HCT116 (cell line): ENCODE measurements at regions not wholly inside any gene's neighbourhood (a gene's known extent, or its start where the extent isn't known, plus 50 kb on each side); places are given as distances from the start of the nearest gene placed in this dataset.

Experiments used
- ATAC-seq: fragments of 200-7000 bp; cut with Tn5 transposase; 2 replicates; pipeline ENCODE4 v1.9.1; 2020; ENCODE audit warnings: mild to moderate bottlenecking, moderate library complexity
- BruUV-seq: library from RNA; stranded (reverse); fragments of 400-500 nt; replicated peaks from 2 replicates; lab custom pipeline; 2021; lab: Mats Ljungman, UMichigan
- CTCF ChIA-PET: fragments of 300-600 bp; sonication (Branson Sonifier 250); formaldehyde crosslinking; loops from one replicate; lab custom pipeline; 2021; ENCODE audit warnings: antibody characterized with exemption; lab: Charles Lee
- POLR2A ChIA-PET: fragments of 300-600, 350-600 bp; sonication (Branson Sonifier 250); formaldehyde crosslinking; loops from one replicate; lab custom pipeline; 2021; ENCODE audit warnings: antibody characterized with exemption; lab: Charles Lee
- RAD21 ChIA-PET, 2 experiments: fragments of 300-600 bp; sonication (Branson Sonifier 250); formaldehyde crosslinking; loops; one replicate each; lab custom pipeline; 2023; ENCODE audit warnings: low total read pairs in 2 of 2; ENCODE audit not compliant: uncharacterized antibody in 2 of 2, unreplicated experiment in 2 of 2, low non-redundant PET in 1 of 2; lab: Charles Lee
- DNase-seq: peaks from one replicate; pipeline ENCODE4 v3.0.0-alpha.2; 2010; ENCODE audit warnings: low read depth, low spot score
- H2AFZ ChIP-seq: fragments of 200-600 bp; shearing (Covaris generic), sonication (generic); 2 replicates; pipeline ENCODE4 v1.6.1; 2017; ENCODE audit warnings: low read depth, mixed run types, mixed read lengths, antibody characterized with exemption, low read length; ENCODE audit not compliant: poor library complexity, severe bottlenecking
- H3K27ac ChIP-seq: 2 replicates; pipeline ENCODE4 v1.5.1; 2012; ENCODE audit warnings: low read depth, low read length
- H3K27me3 ChIP-seq: fragments of 200-600 bp; sonication (generic); 2 replicates; pipeline ENCODE4 v1.6.1; 2016; ENCODE audit warnings: mixed run types, low read length, mixed read lengths; ENCODE audit not compliant: insufficient read depth
- H3K36me3 ChIP-seq, 2 experiments: fragments of 200-500 bp in 1 of 2; fragments of 200-600 bp in 1 of 2; sonication (Bioruptor generic) in 1 of 2; sonication (generic) in 1 of 2; 2 replicates each; pipeline versions ENCODE4 v1.5.1 to v1.6.1; 2014 to 2016; ENCODE audit warnings: low read length in 2 of 2, inconsistent platforms in 1 of 2, mixed read lengths in 1 of 2, mixed run types in 1 of 2; ENCODE audit not compliant: insufficient read depth in 2 of 2, control insufficient read depth in 1 of 2
- H3K4me1 ChIP-seq, 2 experiments: fragments of 200-600 bp in 1 of 2; sonication (generic) in 1 of 2; 2 replicates each; pipeline versions ENCODE4 v1.5.1 to v1.6.1; 2012 to 2017; ENCODE audit warnings: low read length in 2 of 2, inconsistent platforms in 1 of 2, mild to moderate bottlenecking in 1 of 2, mixed read lengths in 1 of 2, mixed run types in 1 of 2, moderate library complexity in 1 of 2; ENCODE audit not compliant: insufficient read depth in 2 of 2, control insufficient read depth in 1 of 2
- H3K4me2 ChIP-seq: fragments of 200-600 bp; sonication (generic); 2 replicates; pipeline ENCODE4 v1.6.1; 2017; ENCODE audit warnings: mixed run types, low read length, mixed read lengths
- H3K4me3 ChIP-seq, 2 experiments: fragments of 200-600 bp in 1 of 2; sonication (generic) in 1 of 2; replicated peaks in 1 of 2; 2 replicates each; pipeline ENCODE4 v1.5.1; 2011 to 2016; ENCODE audit warnings: low read length in 2 of 2, control low read depth in 1 of 2, low read depth in 1 of 2, mild to moderate bottlenecking in 1 of 2, mixed read lengths in 1 of 2, mixed run types in 1 of 2
- H3K79me2 ChIP-seq: fragments of 200-600 bp; sonication (generic); 2 replicates; pipeline ENCODE4 v1.6.1; 2017; ENCODE audit warnings: mild to moderate bottlenecking, mixed run types, low read length, moderate library complexity, mixed read lengths; ENCODE audit not compliant: insufficient read depth
- H3K9ac ChIP-seq: fragments of 200-600 bp; sonication (generic); 2 replicates; pipeline ENCODE4 v1.6.1; 2016; ENCODE audit warnings: low read length, mixed read lengths
- H3K9me2 ChIP-seq: fragments of 200-600 bp; sonication (generic), shearing (Covaris generic); 2 replicates; pipeline ENCODE4 v1.6.1; 2017; ENCODE audit warnings: mixed run types, mild to moderate bottlenecking, moderate library complexity; ENCODE audit not compliant: insufficient read depth
- H3K9me3 ChIP-seq, 2 experiments: fragments of 200-500 bp in 1 of 2; fragments of 200-600 bp in 1 of 2; sonication (Bioruptor generic) in 1 of 2; sonication (generic) in 1 of 2; 2 replicates each; pipeline ENCODE4 v1.6.1; 2014 to 2017; ENCODE audit warnings: low read length in 2 of 2, mixed read lengths in 2 of 2, inconsistent platforms in 1 of 2, low read depth in 1 of 2, mild to moderate bottlenecking in 1 of 2, mixed run types in 1 of 2, moderate library complexity in 1 of 2; ENCODE audit not compliant: control insufficient read depth in 1 of 2, insufficient read depth in 1 of 2
- H4K20me1 ChIP-seq: fragments of 200-600 bp; sonication (generic), shearing (Covaris generic); 2 replicates; pipeline ENCODE4 v1.6.1; 2017; ENCODE audit warnings: mixed run types, mild to moderate bottlenecking, moderate library complexity; ENCODE audit not compliant: insufficient read depth
- ATF3 ChIP-seq: IDR thresholded peaks from 2 replicates; pipeline ENCODE4 v1.6.1; 2012
- ELF1 ChIP-seq: IDR thresholded peaks from 2 replicates; pipeline ENCODE4 v1.6.1; 2012; ENCODE audit warnings: low read depth, borderline replicate concordance
- EZH2 ChIP-seq: fragments of 200-600 bp; sonication (generic); IDR thresholded peaks from 2 replicates; pipeline ENCODE4 v1.6.1; 2017; ENCODE audit warnings: antibody characterized with exemption, mixed run types
- EZH2phosphoT487 ChIP-seq: fragments of 200-600 bp; IDR thresholded peaks from 2 replicates; pipeline ENCODE4 v1.6.1; 2018; ENCODE audit warnings: antibody characterized with exemption, borderline replicate concordance
- FOSL1 ChIP-seq: IDR thresholded peaks from 2 replicates; pipeline ENCODE4 v1.6.1; 2012; ENCODE audit warnings: low read depth
- JUND ChIP-seq: IDR thresholded peaks from 2 replicates; pipeline ENCODE4 v1.6.1; 2012
- POLR2A ChIP-seq: IDR thresholded peaks from 2 replicates; pipeline ENCODE4 v1.7.0; 2011; ENCODE audit warnings: borderline replicate concordance; ENCODE audit not compliant: insufficient read depth, insufficient read length; ENCODE audit errors: extremely low read depth
- POLR2AphosphoS5 ChIP-seq: IDR thresholded peaks from 2 replicates; pipeline ENCODE4 v1.6.1; 2011; ENCODE audit warnings: mild to moderate bottlenecking, low read depth, low read length, moderate library complexity
- RAD21 ChIP-seq: IDR thresholded peaks from 2 replicates; pipeline ENCODE4 v1.6.1; 2012; ENCODE audit warnings: low read depth, mild to moderate bottlenecking
- TCF7L2 ChIP-seq: IDR thresholded peaks from 2 replicates; pipeline ENCODE4 v1.7.0; 2011; ENCODE audit warnings: borderline replicate concordance, inconsistent platforms; ENCODE audit not compliant: insufficient read depth, insufficient read length; ENCODE audit errors: extremely low read depth
- YY1 ChIP-seq: IDR thresholded peaks from 2 replicates; pipeline ENCODE4 v1.6.1; 2011; ENCODE audit warnings: low read length, low read depth, moderate library complexity, mild to moderate bottlenecking; ENCODE audit not compliant: insufficient replicate concordance; ENCODE audit errors: extremely low read depth
- intact Hi-C: fragments of 100-400 bp; cut with micrococcal nuclease; formaldehyde crosslinking; loops from 2 replicates; pipeline ENCODE4 v1.10.0; 2022
- TF ChIP-seq, protein P1 (sequence below): IDR thresholded peaks from 2 replicates; pipeline ENCODE4 v1.6.1; 2012
- TF ChIP-seq, protein P2 (sequence below): IDR thresholded peaks from 2 replicates; pipeline ENCODE4 v1.6.1; 2012; ENCODE audit warnings: low read depth

- TF ChIP-seq, protein P1, sequence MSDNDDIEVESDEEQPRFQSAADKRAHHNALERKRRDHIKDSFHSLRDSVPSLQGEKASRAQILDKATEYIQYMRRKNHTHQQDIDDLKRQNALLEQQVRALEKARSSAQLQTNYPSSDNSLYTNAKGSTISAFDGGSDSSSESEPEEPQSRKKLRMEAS, result no peak
- TF ChIP-seq POLR2AphosphoS5 (no peak), EZH2phosphoT487 (no peak), EZH2 (no peak), FOSL1 (no peak), JUND (no peak), POLR2A (no peak), ELF1 (no peak), ATF3 (no peak), TCF7L2 (no peak), RAD21 (no peak), YY1 (no peak)
- TF ChIP-seq, protein P2, sequence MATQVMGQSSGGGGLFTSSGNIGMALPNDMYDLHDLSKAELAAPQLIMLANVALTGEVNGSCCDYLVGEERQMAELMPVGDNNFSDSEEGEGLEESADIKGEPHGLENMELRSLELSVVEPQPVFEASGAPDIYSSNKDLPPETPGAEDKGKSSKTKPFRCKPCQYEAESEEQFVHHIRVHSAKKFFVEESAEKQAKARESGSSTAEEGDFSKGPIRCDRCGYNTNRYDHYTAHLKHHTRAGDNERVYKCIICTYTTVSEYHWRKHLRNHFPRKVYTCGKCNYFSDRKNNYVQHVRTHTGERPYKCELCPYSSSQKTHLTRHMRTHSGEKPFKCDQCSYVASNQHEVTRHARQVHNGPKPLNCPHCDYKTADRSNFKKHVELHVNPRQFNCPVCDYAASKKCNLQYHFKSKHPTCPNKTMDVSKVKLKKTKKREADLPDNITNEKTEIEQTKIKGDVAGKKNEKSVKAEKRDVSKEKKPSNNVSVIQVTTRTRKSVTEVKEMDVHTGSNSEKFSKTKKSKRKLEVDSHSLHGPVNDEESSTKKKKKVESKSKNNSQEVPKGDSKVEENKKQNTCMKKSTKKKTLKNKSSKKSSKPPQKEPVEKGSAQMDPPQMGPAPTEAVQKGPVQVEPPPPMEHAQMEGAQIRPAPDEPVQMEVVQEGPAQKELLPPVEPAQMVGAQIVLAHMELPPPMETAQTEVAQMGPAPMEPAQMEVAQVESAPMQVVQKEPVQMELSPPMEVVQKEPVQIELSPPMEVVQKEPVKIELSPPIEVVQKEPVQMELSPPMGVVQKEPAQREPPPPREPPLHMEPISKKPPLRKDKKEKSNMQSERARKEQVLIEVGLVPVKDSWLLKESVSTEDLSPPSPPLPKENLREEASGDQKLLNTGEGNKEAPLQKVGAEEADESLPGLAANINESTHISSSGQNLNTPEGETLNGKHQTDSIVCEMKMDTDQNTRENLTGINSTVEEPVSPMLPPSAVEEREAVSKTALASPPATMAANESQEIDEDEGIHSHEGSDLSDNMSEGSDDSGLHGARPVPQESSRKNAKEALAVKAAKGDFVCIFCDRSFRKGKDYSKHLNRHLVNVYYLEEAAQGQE, result no peak
- DNase-seq (no peak), ATAC-seq (no peak)
- ChIA-PET CTCF (no interaction called here), RAD21 (interaction anchor here in 1 of 2 experiments (0.5 kb wide), 1 partner anchor 56 kb away, joined by 5 read pairs; no protein-coding TSS in a partner anchor), POLR2A (no interaction called here)
- H3K9me2 ChIP-seq, result no peaks in the 10 kb centered on the region
- no peak overlapping the region for H3K4me2 ChIP-seq
- no peaks in the 10 kb centered on the region for H3K79me2 ChIP-seq
- no peak overlapping the region for H3K27ac ChIP-seq
- H4K20me1 ChIP-seq, result no peaks in the 10 kb centered on the region
- H3K9ac ChIP-seq, result no peak overlapping the region
- H3K4me3 ChIP-seq, result no peak overlapping the region
- no TSS peak for BruUV-seq
- intact Hi-C loops, result no loop called here
- no peaks in the 10 kb centered on the region for H3K27me3 ChIP-seq
- H3K4me1 ChIP-seq, result peaks cover 5 to 6% of the 10 kb centered on the region in 2 experiments; a peak in 2 of 4 replicates
- H2AFZ ChIP-seq, result no peak overlapping the region
- H3K36me3 ChIP-seq, result no peaks in the 10 kb centered on the region
- H3K9me3 ChIP-seq, result no peaks in the 10 kb centered on the region
Observed at GRCh38 chr2:38218995-38219394, 143.0 kb upstream of the CYP1B1 start.
